IMR-90 (cell line): ENCODE measurements at regions not wholly inside any gene's neighbourhood (a gene's known extent, or its start where the extent isn't known, plus 50 kb on each side); places are given as distances from the start of the nearest gene placed in this dataset.

Experiments
- ATAC-seq: fragments of 200-7000 bp; cut with Tn5 transposase; 2 replicates; pipeline ENCODE4 v1.9.1; 2020; ENCODE audit warnings: low read depth, mild to moderate bottlenecking, moderate library complexity
- BruUV-seq: library from RNA; stranded (reverse); fragments of 400-500 nt; replicated peaks from 2 replicates; lab custom pipeline; 2021; lab: Mats Ljungman, UMichigan
- CTCF ChIA-PET: fragments of 300-600 bp; formaldehyde crosslinking; extraction: SDS; loops from one replicate; lab custom pipeline; 2021; ENCODE audit warnings: antibody characterized with exemption; lab: Yijun Ruan, JAX
- POLR2A ChIA-PET: fragments of 300-600 bp; sonication (Branson Sonifier 250); formaldehyde crosslinking; loops from one replicate; lab custom pipeline; 2022; ENCODE audit warnings: antibody characterized with exemption; ENCODE audit not compliant: unreplicated experiment; lab: Charles Lee
- DNase-seq: peaks from one replicate; pipeline ENCODE4 v3.0.0; 2013
- H2AFZ ChIP-seq: replicated peaks from 2 replicates; pipeline ENCODE3; 2013; ENCODE audit warnings: low read length, mild to moderate bottlenecking; ENCODE audit not compliant: poor library complexity
- H2AK5ac ChIP-seq: 2 replicates; pipeline ENCODE4 v1.6.1; 2013; ENCODE audit warnings: low read depth, low read length, inconsistent platforms
- H2AK9ac ChIP-seq: replicated peaks from 2 replicates; pipeline ENCODE3; 2013; ENCODE audit warnings: mild to moderate bottlenecking, low read depth, low read length, moderate library complexity; ENCODE audit not compliant: poor library complexity
- H2BK120ac ChIP-seq: 2 replicates; pipeline ENCODE4 v1.6.1; 2013; ENCODE audit warnings: low read depth, low read length, inconsistent platforms
- H2BK15ac ChIP-seq: 3 replicates; pipeline ENCODE4 v1.6.1; 2013; ENCODE audit warnings: low read depth, low read length, inconsistent platforms
- H2BK20ac ChIP-seq: 2 replicates; pipeline ENCODE4 v1.6.1; 2013; ENCODE audit warnings: low read depth, mild to moderate bottlenecking, inconsistent platforms, low read length, moderate library complexity
- H2BK5ac ChIP-seq: 2 replicates; pipeline ENCODE4 v1.6.1; 2013; ENCODE audit warnings: mild to moderate bottlenecking, low read depth, low read length, inconsistent platforms; ENCODE audit not compliant: poor library complexity, severe bottlenecking
- H3K14ac ChIP-seq: replicated peaks from 2 replicates; pipeline ENCODE4 v1.6.1; 2013; ENCODE audit warnings: low read depth, low read length, inconsistent platforms
- H3K18ac ChIP-seq: 2 replicates; pipeline ENCODE4 v1.6.1; 2013; ENCODE audit warnings: low read depth, low read length, control low read depth
- H3K23ac ChIP-seq: 2 replicates; pipeline ENCODE4 v1.6.1; 2013; ENCODE audit warnings: low read depth, low read length, inconsistent platforms
- H3K27ac ChIP-seq: 2 replicates; pipeline ENCODE4 v1.5.1; 2013; ENCODE audit warnings: mild to moderate bottlenecking, control low read depth, low read length; ENCODE audit not compliant: insufficient read depth
- H3K27me3 ChIP-seq: 2 replicates; pipeline ENCODE4 v1.6.1; 2013; ENCODE audit warnings: low read length; ENCODE audit not compliant: control insufficient read depth, insufficient read depth
- H3K36me3 ChIP-seq: 2 replicates; pipeline ENCODE4 v1.6.1; 2013; ENCODE audit warnings: low read length, mixed read lengths; ENCODE audit not compliant: control insufficient read depth, insufficient read depth
- H3K4ac ChIP-seq: 2 replicates; pipeline ENCODE4 v1.6.1; 2013; ENCODE audit warnings: low read depth, low read length, inconsistent platforms
- H3K4me1 ChIP-seq: 2 replicates; pipeline ENCODE4 v1.6.1; 2013; ENCODE audit warnings: low read length, mixed read lengths; ENCODE audit not compliant: control insufficient read depth, insufficient read depth
- H3K4me2 ChIP-seq: 2 replicates; pipeline ENCODE4 v1.6.1; 2013; ENCODE audit warnings: low read depth, mild to moderate bottlenecking, control low read depth, low read length, moderate library complexity
- H3K4me3 ChIP-seq: 2 replicates; pipeline ENCODE4 v1.5.1; 2013; ENCODE audit warnings: low read depth, mild to moderate bottlenecking, control low read depth, low read length, moderate library complexity; ENCODE audit not compliant: insufficient read depth
- H3K56ac ChIP-seq: 2 replicates; pipeline ENCODE4 v1.6.1; 2013; ENCODE audit warnings: low read length, inconsistent platforms; ENCODE audit not compliant: insufficient read depth; ENCODE audit errors: extremely low read depth
- H3K79me1 ChIP-seq, 2 experiments: 2 replicates each; pipeline ENCODE4 v1.6.1; 2013; ENCODE audit warnings: low read length in 2 of 2, inconsistent platforms in 1 of 2, low read depth in 1 of 2
- H3K9ac ChIP-seq: 2 replicates; pipeline ENCODE4 v1.6.1; 2013; ENCODE audit warnings: low read depth, low read length, control low read depth
- H3K9me1 ChIP-seq: 2 replicates; pipeline ENCODE4 v1.6.1; 2013; ENCODE audit warnings: low read length, inconsistent platforms; ENCODE audit not compliant: insufficient read depth
- H3K9me3 ChIP-seq: 2 replicates; pipeline ENCODE4 v1.6.1; 2013; ENCODE audit warnings: low read length; ENCODE audit not compliant: control insufficient read depth, insufficient read depth
- H4K20me1 ChIP-seq: 2 replicates; pipeline ENCODE4 v1.6.1; 2013; ENCODE audit warnings: low read length, inconsistent platforms; ENCODE audit not compliant: insufficient read depth
- H4K5ac ChIP-seq: 2 replicates; pipeline ENCODE4 v1.6.1; 2013; ENCODE audit warnings: mild to moderate bottlenecking, low read depth, low read length, control low read depth
- H4K8ac ChIP-seq, 2 experiments: 2 replicates each; pipeline ENCODE4 v1.6.1; 2013; ENCODE audit warnings: low read depth in 2 of 2, low read length in 2 of 2, control low read depth in 1 of 2, inconsistent platforms in 1 of 2
- H4K91ac ChIP-seq: 2 replicates; pipeline ENCODE4 v1.6.1; 2013; ENCODE audit warnings: low read depth, low read length, inconsistent platforms; ENCODE audit not compliant: insufficient read depth
- BHLHE40 ChIP-seq: fragments of 150-350 bp; IDR thresholded peaks from 2 replicates; pipeline ENCODE4 v1.6.1; 2016; ENCODE audit warnings: mild to moderate bottlenecking, low read depth, low read length
- CEBPB ChIP-seq: IDR thresholded peaks from 2 replicates; pipeline ENCODE4 v1.6.1; 2012; ENCODE audit warnings: low read depth, low read length, improper control_type of control experiment
- CHD1 ChIP-seq: IDR thresholded peaks from 2 replicates; pipeline ENCODE4 v1.6.1; 2012; ENCODE audit warnings: low read depth, low read length, improper control_type of control experiment
- ELK1 ChIP-seq: fragments of 150-350 bp; IDR thresholded peaks from 2 replicates; pipeline ENCODE4 v1.6.1; 2016; ENCODE audit warnings: low read depth, mild to moderate bottlenecking, low read length, moderate library complexity, borderline replicate concordance
- FOS ChIP-seq: fragments of 150-350 bp; IDR thresholded peaks from 2 replicates; pipeline ENCODE4 v1.6.1; 2016; ENCODE audit warnings: low read depth, low read length
- MAFK ChIP-seq: IDR thresholded peaks from 2 replicates; pipeline ENCODE4 v1.6.1; 2012; ENCODE audit warnings: low read depth, low read length, improper control_type of control experiment
- MAZ ChIP-seq: IDR thresholded peaks from 2 replicates; pipeline ENCODE4 v1.6.1; 2012; ENCODE audit warnings: low read depth, mild to moderate bottlenecking, low read length, improper control_type of control experiment, moderate library complexity, borderline replicate concordance
- MXI1 ChIP-seq: IDR thresholded peaks from 2 replicates; pipeline ENCODE4 v1.6.1; 2012; ENCODE audit warnings: low read depth, mild to moderate bottlenecking, low read length, moderate library complexity, borderline replicate concordance
- NFE2L2 ChIP-seq: fragments of 150-350 bp; IDR thresholded peaks from 2 replicates; pipeline ENCODE4 v1.6.1; 2016; ENCODE audit warnings: low read depth, mild to moderate bottlenecking, low read length
- RAD21 ChIP-seq: IDR thresholded peaks from 2 replicates; pipeline ENCODE4 v1.6.1; 2012; ENCODE audit warnings: low read length, improper control_type of control experiment
- RCOR1 ChIP-seq: IDR thresholded peaks from 2 replicates; pipeline ENCODE4 v1.6.1; 2012; ENCODE audit warnings: mild to moderate bottlenecking, low read length, improper control_type of control experiment; ENCODE audit not compliant: insufficient replicate concordance
- RFX5 ChIP-seq: IDR thresholded peaks from 2 replicates; pipeline ENCODE4 v1.8.0; 2012; ENCODE audit warnings: low read depth, mild to moderate bottlenecking, low read length, moderate library complexity
- SMC3 ChIP-seq: fragments of 150-350 bp; IDR thresholded peaks from 2 replicates; pipeline ENCODE4 v1.6.1; 2016; ENCODE audit warnings: low read depth, mild to moderate bottlenecking, antibody characterized with exemption, low read length, moderate library complexity
- dilution Hi-C: fragments of 300-500 bp; cut with HindIII; formaldehyde crosslinking; loops from one replicate; pipeline ENCODE4 v1.14.3; 2018; ENCODE audit warnings: low sequenced_read_pairs; ENCODE audit not compliant: unreplicated experiment
- in situ Hi-C: fragments of 300-500 bp; cut with MboI; formaldehyde crosslinking; loops from 3 replicates; pipeline ENCODE4 v1.14.3; 2019; ENCODE audit warnings: low sequenced_read_pairs, inconsistent platforms, mixed read lengths
- intact Hi-C: fragments of 100-400 bp; cut with micrococcal nuclease; formaldehyde crosslinking; loops from 2 replicates; pipeline ENCODE4 v1.10.0; 2022
- TF ChIP-seq, protein P1 (sequence below): fragments of 150-350 bp; IDR thresholded peaks from 2 replicates; pipeline ENCODE4 v1.6.1; 2017; ENCODE audit warnings: mild to moderate bottlenecking, antibody characterized with exemption, low read length, low read depth

- Histone ChIP-seq H3K4ac (no peak overlapping the region), H2AK5ac (no peak overlapping the region), H4K20me1 (no peaks in the 10 kb centered on the region), H3K27ac (no peak overlapping the region), H2BK5ac (no peak overlapping the region), H2BK15ac (no peak overlapping the region), H3K9me1 (no peaks in the 10 kb centered on the region), H2AK9ac (no peak overlapping the region), H3K27me3 (no peaks in the 10 kb centered on the region), H3K9ac (no peak overlapping the region), H3K79me1 (no peaks in the 10 kb centered on the region), H3K14ac (no peak overlapping the region), H4K5ac (no peak overlapping the region), H3K18ac (no peak overlapping the region), H3K9me3 (no peaks in the 10 kb centered on the region; the same call in 1 of the 2 replicates), H3K4me2 (no peak overlapping the region), H3K36me3 (no peaks in the 10 kb centered on the region), H4K91ac (no peak overlapping the region), H4K8ac (no peak overlapping the region), H2BK20ac (no peak overlapping the region), H3K56ac (no peak overlapping the region), H2AFZ (no peak overlapping the region), H3K4me3 (no peak overlapping the region), H3K23ac (no peak overlapping the region), H3K4me1 (no peaks in the 10 kb centered on the region), H2BK120ac (no peak overlapping the region)
- dilution Hi-C loops (no loop called here), in situ Hi-C loops (no loop called here), intact Hi-C loops (no loop called here)
- no peak for ATAC-seq
- no peak for DNase-seq
- CTCF ChIA-PET, result no interaction called here
- no TSS peak for BruUV-seq
- POLR2A ChIA-PET, result no interaction called here
- no peak for TF ChIP-seq BHLHE40
- no peak for TF ChIP-seq MAZ
- no peak for TF ChIP-seq RAD21
- no peak for TF ChIP-seq CEBPB
- TF ChIP-seq ELK1, result no peak
- TF ChIP-seq RFX5, result no peak
- TF ChIP-seq NFE2L2, result no peak
- no peak for TF ChIP-seq FOS
- TF ChIP-seq RCOR1, result no peak
- no peak for TF ChIP-seq MXI1
- TF ChIP-seq SMC3, result no peak
- TF ChIP-seq, protein P1, sequence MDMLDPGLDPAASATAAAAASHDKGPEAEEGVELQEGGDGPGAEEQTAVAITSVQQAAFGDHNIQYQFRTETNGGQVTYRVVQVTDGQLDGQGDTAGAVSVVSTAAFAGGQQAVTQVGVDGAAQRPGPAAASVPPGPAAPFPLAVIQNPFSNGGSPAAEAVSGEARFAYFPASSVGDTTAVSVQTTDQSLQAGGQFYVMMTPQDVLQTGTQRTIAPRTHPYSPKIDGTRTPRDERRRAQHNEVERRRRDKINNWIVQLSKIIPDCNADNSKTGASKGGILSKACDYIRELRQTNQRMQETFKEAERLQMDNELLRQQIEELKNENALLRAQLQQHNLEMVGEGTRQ, result no peak
- no peak for TF ChIP-seq CHD1
- TF ChIP-seq MAFK, result no peak
These were observed 291.9 kb downstream of the KCNC2 start for GRCh38 chr12:74917743-74918142.
